Endothelial cell of umbilical vein (primary cell): ENCODE measurements at regions not wholly inside any gene's neighbourhood (a gene's known extent, or its start where the extent isn't known, plus 50 kb on each side); places are given as distances from the start of the nearest gene placed in this dataset.

ENCODE experiments used
- EZH2 ChIP-seq: IDR thresholded peaks from 2 replicates; pipeline ENCODE4 v1.6.1; 2012; ENCODE audit warnings: borderline replicate concordance, low read depth, mild to moderate bottlenecking, moderate library complexity, low read length, inconsistent platforms; ENCODE audit not compliant: severe bottlenecking
- FOS ChIP-seq: IDR thresholded peaks from 2 replicates; pipeline ENCODE4 v1.6.1; 2011; ENCODE audit warnings: mild to moderate bottlenecking, low read length, moderate library complexity, borderline replicate concordance; ENCODE audit not compliant: insufficient read depth
- GATA2 ChIP-seq: IDR thresholded peaks from 2 replicates; pipeline ENCODE4 v1.7.0; 2011; ENCODE audit warnings: low read depth, mild to moderate bottlenecking, moderate library complexity, mixed read lengths, low read length; ENCODE audit not compliant: insufficient read length, insufficient read depth
- JUN ChIP-seq: IDR thresholded peaks from 2 replicates; pipeline ENCODE4 v1.6.1; 2011; ENCODE audit warnings: borderline replicate concordance, low read depth; ENCODE audit not compliant: insufficient read length, insufficient read depth
- MYC ChIP-seq: IDR thresholded peaks from one replicate; pipeline ENCODE4 v1.6.1; 2011; ENCODE audit warnings: mild to moderate bottlenecking, low read depth, low read length
- POLR2A ChIP-seq: IDR thresholded peaks from 2 replicates; pipeline ENCODE4 v1.6.1; 2012; ENCODE audit warnings: low read depth, mild to moderate bottlenecking, control low read depth, low read length
- POLR2AphosphoS5 ChIP-seq: IDR thresholded peaks from 2 replicates; pipeline ENCODE4 v1.6.1; 2012; ENCODE audit warnings: low read depth, mild to moderate bottlenecking, control low read depth, low read length, moderate library complexity; ENCODE audit not compliant: insufficient read depth
- TF ChIP-seq, protein P1 (sequence below), 2 donors: IDR thresholded peaks; 1 replicate in 1 of 2; 2 replicates in 1 of 2; pipeline ENCODE4 v1.5.1; 2011; ENCODE audit warnings: low read length in 2 of 2, mild to moderate bottlenecking in 2 of 2, moderate library complexity in 2 of 2, control low read depth in 1 of 2, inconsistent platforms in 1 of 2, low read depth in 1 of 2; ENCODE audit not compliant: insufficient read depth in 1 of 2; ENCODE audit errors: extremely low read depth in 1 of 2
- TF ChIP-seq, protein P2 (sequence below): IDR thresholded peaks from 2 replicates; pipeline ENCODE4 v1.6.1; 2011; ENCODE audit not compliant: insufficient read depth, insufficient read length

DNA sequence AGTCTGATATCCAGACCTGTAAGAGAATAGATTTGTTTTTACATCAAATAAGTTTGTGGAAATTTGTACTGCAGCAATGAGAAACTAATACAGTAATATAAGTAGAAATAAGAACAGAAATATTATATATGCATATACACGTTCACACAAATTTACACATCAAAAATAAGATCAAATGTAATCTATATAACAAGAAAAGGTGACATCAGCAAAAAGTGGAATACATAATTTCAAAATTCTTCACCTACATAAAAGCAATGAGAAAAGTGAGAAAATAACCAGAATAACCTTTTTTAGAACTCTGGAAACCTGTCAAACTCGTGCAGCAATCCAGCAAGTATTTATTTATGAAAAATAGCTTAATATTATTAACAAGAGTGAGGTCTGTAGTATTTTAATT, 1124.6 kb upstream of the ATXN7L3B start:
- TF ChIP-seq POLR2AphosphoS5 = no peak
- TF ChIP-seq, protein P1, sequence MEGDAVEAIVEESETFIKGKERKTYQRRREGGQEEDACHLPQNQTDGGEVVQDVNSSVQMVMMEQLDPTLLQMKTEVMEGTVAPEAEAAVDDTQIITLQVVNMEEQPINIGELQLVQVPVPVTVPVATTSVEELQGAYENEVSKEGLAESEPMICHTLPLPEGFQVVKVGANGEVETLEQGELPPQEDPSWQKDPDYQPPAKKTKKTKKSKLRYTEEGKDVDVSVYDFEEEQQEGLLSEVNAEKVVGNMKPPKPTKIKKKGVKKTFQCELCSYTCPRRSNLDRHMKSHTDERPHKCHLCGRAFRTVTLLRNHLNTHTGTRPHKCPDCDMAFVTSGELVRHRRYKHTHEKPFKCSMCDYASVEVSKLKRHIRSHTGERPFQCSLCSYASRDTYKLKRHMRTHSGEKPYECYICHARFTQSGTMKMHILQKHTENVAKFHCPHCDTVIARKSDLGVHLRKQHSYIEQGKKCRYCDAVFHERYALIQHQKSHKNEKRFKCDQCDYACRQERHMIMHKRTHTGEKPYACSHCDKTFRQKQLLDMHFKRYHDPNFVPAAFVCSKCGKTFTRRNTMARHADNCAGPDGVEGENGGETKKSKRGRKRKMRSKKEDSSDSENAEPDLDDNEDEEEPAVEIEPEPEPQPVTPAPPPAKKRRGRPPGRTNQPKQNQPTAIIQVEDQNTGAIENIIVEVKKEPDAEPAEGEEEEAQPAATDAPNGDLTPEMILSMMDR (IDR thresholded peaks at IDR 0.05; ENCODE audit: extremely low read depth in 1 of 2, insufficient read depth in 1 of 2, low read depth in 1 of 2, low read length in 2 of 2) = no peak
- no peak for TF ChIP-seq EZH2
- TF ChIP-seq POLR2A = no peak
- no peak for TF ChIP-seq GATA2
- TF ChIP-seq, protein P2, sequence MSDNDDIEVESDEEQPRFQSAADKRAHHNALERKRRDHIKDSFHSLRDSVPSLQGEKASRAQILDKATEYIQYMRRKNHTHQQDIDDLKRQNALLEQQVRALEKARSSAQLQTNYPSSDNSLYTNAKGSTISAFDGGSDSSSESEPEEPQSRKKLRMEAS = no peak
- no peak for TF ChIP-seq MYC
- TF ChIP-seq FOS = no peak
- no peak for TF ChIP-seq JUN
